Osteocyte (in vitro differentiated cells): ENCODE measurements at regions not wholly inside any gene's neighbourhood (a gene's known extent, or its start where the extent isn't known, plus 50 kb on each side); places are given as distances from the start of the nearest gene placed in this dataset.

Source experiments
- DNase-seq: peaks from one replicate; pipeline ENCODE4 v3.0.0; 2021; ENCODE audit warnings: mixed read lengths; ENCODE audit not compliant: unreplicated experiment; ENCODE audit errors: extremely low spot score
- H3K27ac Mint-ChIP-seq: one replicate; pipeline ENCODE4 v1.8.0; 2021; ENCODE audit warnings: mild to moderate bottlenecking, mixed read lengths; ENCODE audit not compliant: unreplicated experiment
- H3K27me3 Mint-ChIP-seq: one replicate; pipeline ENCODE4 v1.8.0; 2021; ENCODE audit warnings: mixed read lengths; ENCODE audit not compliant: unreplicated experiment
- H3K36me3 Mint-ChIP-seq: one replicate; pipeline ENCODE4 v1.8.0; 2021; ENCODE audit warnings: mixed read lengths; ENCODE audit not compliant: unreplicated experiment
- H3K4me1 Mint-ChIP-seq: one replicate; pipeline ENCODE4 v1.8.0; 2021; ENCODE audit warnings: mixed read lengths; ENCODE audit not compliant: unreplicated experiment
- H3K4me3 Mint-ChIP-seq: one replicate; pipeline ENCODE4 v1.8.0; 2021; ENCODE audit warnings: mild to moderate bottlenecking, moderate library complexity, mixed read lengths; ENCODE audit not compliant: unreplicated experiment
- H3K9me3 Mint-ChIP-seq: one replicate; pipeline ENCODE4 v1.8.0; 2021; ENCODE audit warnings: mixed read lengths; ENCODE audit not compliant: unreplicated experiment
- CTCF ChIP-seq: fragments of 200-600 bp; sonication (generic); IDR thresholded peaks from 2 replicates; pipeline ENCODE4 v1.5.0; 2021; ENCODE audit warnings: antibody characterized with exemption, mild to moderate bottlenecking, moderate library complexity

- no peaks in the 10 kb centered on the region for H3K36me3 Mint-ChIP-seq
- no peaks in the 10 kb centered on the region for H3K9me3 Mint-ChIP-seq
- no peaks in the 10 kb centered on the region for H3K4me1 Mint-ChIP-seq
- peaks cover 15% of the 10 kb centered on the region for H3K27me3 Mint-ChIP-seq
- H3K4me3 Mint-ChIP-seq: no peak overlapping the region
- no peak for DNase-seq
- H3K27ac Mint-ChIP-seq: no peak overlapping the region
- no peak for TF ChIP-seq CTCF
These were observed 190.7 kb downstream of the RDH14 start for GRCh38 chr2:18369760-18370159.

GRCh38 chr2:18368008-18368407, 192.4 kb downstream of the RDH14 start:
- DNase-seq: no peak
- H3K9me3 Mint-ChIP-seq: no peaks in the 10 kb centered on the region
- TF ChIP-seq CTCF: no peak
- no peak overlapping the region for H3K4me3 Mint-ChIP-seq
- no peak overlapping the region for H3K27ac Mint-ChIP-seq
- H3K27me3 Mint-ChIP-seq: peaks cover 8% of the 10 kb centered on the region
- no peaks in the 10 kb centered on the region for H3K4me1 Mint-ChIP-seq
- H3K36me3 Mint-ChIP-seq: no peaks in the 10 kb centered on the region

GRCh38 chr2:18365342-18365741, 195.1 kb downstream of the RDH14 start:
- no peak overlapping the region for H3K27ac Mint-ChIP-seq
- TF ChIP-seq CTCF: no peak
- no peaks in the 10 kb centered on the region for H3K9me3 Mint-ChIP-seq
- no peaks in the 10 kb centered on the region for H3K36me3 Mint-ChIP-seq
- H3K4me1 Mint-ChIP-seq: no peaks in the 10 kb centered on the region
- peaks cover 3% of the 10 kb centered on the region for H3K27me3 Mint-ChIP-seq
- no peak overlapping the region for H3K4me3 Mint-ChIP-seq
- no peak for DNase-seq

- H3K27ac Mint-ChIP-seq: no peak overlapping the region
- H3K9me3 Mint-ChIP-seq: no peaks in the 10 kb centered on the region
- H3K27me3 Mint-ChIP-seq: no peaks in the 10 kb centered on the region
- H3K4me3 Mint-ChIP-seq: no peak overlapping the region
- TF ChIP-seq CTCF: no peak
- no peaks in the 10 kb centered on the region for H3K36me3 Mint-ChIP-seq
- no peaks in the 10 kb centered on the region for H3K4me1 Mint-ChIP-seq
- no peak for DNase-seq
These were observed 197.1 kb downstream of the RDH14 start for GRCh38 chr2:18363348-18363747.

- no peaks in the 10 kb centered on the region for H3K36me3 Mint-ChIP-seq
- no peak overlapping the region for H3K4me3 Mint-ChIP-seq
- no peak for DNase-seq
- TF ChIP-seq CTCF: no peak
- H3K4me1 Mint-ChIP-seq: peaks cover 5% of the 10 kb centered on the region
- no peak overlapping the region for H3K27ac Mint-ChIP-seq
- H3K27me3 Mint-ChIP-seq: no peaks in the 10 kb centered on the region
- H3K9me3 Mint-ChIP-seq: no peaks in the 10 kb centered on the region
These were observed 197.8 kb downstream of the RDH14 start for GRCh38 chr2:18362696-18363095.
